Mesothelial cell of epicardium (in vitro differentiated cells): ENCODE measurements at regions not wholly inside any gene's neighbourhood (a gene's known extent, or its start where the extent isn't known, plus 50 kb on each side); places are given as distances from the start of the nearest gene placed in this dataset.

Experiments
- DNase-seq, 2 experiments: peaks; one replicate each; pipeline ENCODE4 v3.0.0; 2021; ENCODE audit warnings: low spot score in 2 of 2; ENCODE audit not compliant: unreplicated experiment in 2 of 2
- H3K27ac Mint-ChIP-seq: 2 replicates; pipeline ENCODE4 v1.8.0; 2021; ENCODE audit warnings: mixed read lengths
- H3K27me3 Mint-ChIP-seq: 2 replicates; pipeline ENCODE4 v1.8.0; 2021; ENCODE audit warnings: low read depth, mixed read lengths
- H3K36me3 Mint-ChIP-seq: 2 replicates; pipeline ENCODE4 v1.8.0; 2021; ENCODE audit warnings: mixed read lengths
- H3K4me1 Mint-ChIP-seq: 2 replicates; pipeline ENCODE4 v1.8.0; 2021; ENCODE audit warnings: mixed read lengths
- H3K4me3 Mint-ChIP-seq: 2 replicates; pipeline ENCODE4 v1.8.0; 2021; ENCODE audit warnings: mild to moderate bottlenecking, moderate library complexity, mixed read lengths
- H3K9me3 Mint-ChIP-seq: 2 replicates; pipeline ENCODE4 v1.8.0; 2021; ENCODE audit warnings: mixed read lengths
- CTCF ChIP-seq: fragments of 200-600 bp; sonication (generic); IDR thresholded peaks from one replicate; pipeline ENCODE4 v1.5.0; 2021; ENCODE audit warnings: antibody characterized with exemption; ENCODE audit not compliant: unreplicated experiment

GRCh38 chr7:156493942-156494341 is 146.6 kb upstream of the RNF32 start:
- Mint-ChIP-seq H3K9me3 (no peaks in the 10 kb centered on the region), H3K36me3 (no peaks in the 10 kb centered on the region), H3K27me3 (peaks cover 16% of the 10 kb centered on the region), H3K27ac (no peak overlapping the region), H3K4me1 (peaks cover 19% of the 10 kb centered on the region), H3K4me3 (no peak overlapping the region)
- no peak for TF ChIP-seq CTCF
- DNase-seq, result no peak

DNA sequence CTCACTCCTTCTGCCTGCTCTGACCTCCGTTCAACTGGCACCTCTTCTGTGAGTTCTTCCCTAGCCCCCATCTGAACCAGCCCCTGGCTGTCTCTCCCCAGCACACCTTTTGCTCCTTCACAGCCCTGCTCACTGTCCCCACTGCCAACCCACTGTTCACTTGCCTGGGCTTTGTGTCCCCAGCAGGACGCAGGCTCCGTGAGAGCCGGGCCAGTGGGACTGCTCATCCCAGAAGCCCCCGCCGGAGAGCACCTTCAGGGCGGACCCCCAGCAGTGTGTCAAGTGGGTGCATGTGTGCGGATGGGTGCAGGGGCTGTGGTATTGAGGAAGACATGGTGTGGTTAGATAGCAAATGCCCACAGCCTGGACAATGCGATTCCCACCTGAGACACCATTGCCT is 148.4 kb upstream of the RNF32 start:
- TF ChIP-seq CTCF, result no peak
- peaks cover 19% of the 10 kb centered on the region for H3K27me3 Mint-ChIP-seq

DNA sequence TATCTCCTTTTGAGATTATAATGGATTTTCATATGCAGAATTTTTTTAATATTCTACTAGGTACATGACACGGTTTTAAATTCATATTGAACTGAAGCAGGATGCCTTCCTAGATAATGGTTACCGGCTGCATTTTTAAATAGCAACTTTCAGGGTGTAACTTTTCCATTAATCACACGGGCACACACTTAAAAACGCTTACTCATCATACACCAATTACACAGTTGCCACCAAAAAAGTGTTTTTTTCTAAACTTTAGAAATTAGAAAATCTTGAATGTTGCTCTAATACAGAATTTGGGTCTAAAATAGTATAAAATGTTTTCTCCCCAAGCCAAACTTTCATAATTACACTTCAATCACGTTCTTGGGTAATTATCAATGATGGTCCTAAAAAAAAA is 149.1 kb upstream of the RNF32 start:
- Mint-ChIP-seq H3K9me3 (no peaks in the 10 kb centered on the region), H3K27ac (no peak overlapping the region), H3K27me3 (peaks cover 19% of the 10 kb centered on the region), H3K4me1 (peaks cover 11% of the 10 kb centered on the region), H3K4me3 (no peak overlapping the region), H3K36me3 (no peaks in the 10 kb centered on the region)
- TF ChIP-seq CTCF, result no peak
- DNase-seq, result no peak

More for the DNA sequence above, 148.4 kb upstream of the RNF32 start:
- Mint-ChIP-seq H3K4me3 (no peak overlapping the region), H3K4me1 (peaks cover 18% of the 10 kb centered on the region), H3K36me3 (no peaks in the 10 kb centered on the region), H3K9me3 (no peaks in the 10 kb centered on the region), H3K27ac (no peak overlapping the region)
- no peak for DNase-seq

DNA sequence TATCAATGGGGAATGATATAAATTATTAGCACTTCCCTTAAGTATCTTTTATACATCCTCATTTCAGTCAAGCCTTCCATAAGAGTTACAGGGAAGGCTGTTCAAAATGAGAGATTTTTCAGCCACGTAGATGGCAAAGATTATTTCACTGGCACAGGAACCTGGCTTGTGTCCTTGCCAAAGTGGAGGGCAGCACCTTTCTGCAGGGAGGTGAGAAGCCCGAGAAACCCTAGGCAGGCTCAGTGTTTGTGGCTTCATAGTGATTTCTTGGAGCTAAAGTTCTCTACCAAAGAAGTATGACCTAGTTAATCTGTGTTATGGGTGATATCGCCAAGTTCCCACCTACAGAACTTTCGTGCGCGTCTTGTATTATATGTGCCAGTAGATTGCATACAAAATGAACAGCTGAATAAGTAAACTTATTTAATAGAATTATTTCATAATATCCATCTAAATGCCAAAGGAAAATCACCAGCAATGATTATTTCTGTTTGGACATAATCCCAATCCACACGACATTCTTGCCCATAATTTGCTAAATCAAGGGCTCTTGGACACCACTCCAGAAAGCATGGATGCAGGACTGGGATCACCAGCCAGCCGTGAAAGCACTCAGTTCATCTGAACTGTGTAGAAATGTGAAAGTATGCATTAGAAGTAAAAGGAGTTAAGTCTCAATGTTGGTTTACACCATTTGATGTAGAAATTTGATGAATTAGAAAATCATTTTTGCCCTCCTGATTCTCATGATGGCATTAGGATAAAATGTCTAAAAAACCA is 150.4 kb upstream of the RNF32 start:
- Mint-ChIP-seq H3K4me3 (no peak overlapping the region), H3K4me1 (no peaks in the 10 kb centered on the region), H3K27ac (no peak overlapping the region), H3K9me3 (no peaks in the 10 kb centered on the region), H3K27me3 (peaks cover 24% of the 10 kb centered on the region), H3K36me3 (no peaks in the 10 kb centered on the region)
- no peak for DNase-seq
- TF ChIP-seq CTCF, result no peak

DNA sequence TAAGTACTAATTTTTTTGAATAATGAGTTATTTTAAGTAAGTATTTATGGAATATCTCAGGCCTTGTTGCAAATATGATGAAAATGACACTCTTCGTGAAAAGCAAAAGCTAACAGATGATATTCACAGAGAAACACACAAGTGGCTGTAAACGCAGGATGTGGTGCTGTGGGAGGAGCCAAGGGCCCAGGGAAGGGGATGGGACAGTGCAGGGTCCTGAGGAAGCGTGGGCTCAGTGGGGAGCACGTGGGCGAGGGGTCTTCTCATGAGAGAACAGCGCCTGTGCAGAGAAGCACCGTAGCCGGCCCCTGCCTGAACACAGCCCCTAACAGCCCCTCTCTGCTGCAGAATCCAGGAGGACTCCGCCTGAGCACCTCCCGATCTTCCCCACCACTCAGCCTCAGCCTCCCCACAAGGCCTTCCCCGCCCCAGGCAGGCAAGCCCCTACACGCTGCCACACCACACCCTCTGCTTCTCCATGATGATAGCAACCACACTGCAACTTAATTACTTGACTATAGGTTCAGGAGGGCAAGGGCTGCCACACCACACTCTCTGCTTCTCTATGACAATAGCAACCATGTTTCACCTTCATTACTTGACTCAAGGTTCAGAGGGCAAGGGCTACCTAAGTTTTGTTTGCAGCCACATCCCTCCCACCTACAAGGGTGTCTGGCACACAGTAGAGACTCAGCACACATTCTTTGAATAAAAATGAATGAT is 152.6 kb upstream of the RNF32 start:
- Mint-ChIP-seq H3K27ac (no peak overlapping the region), H3K9me3 (no peaks in the 10 kb centered on the region), H3K27me3 (peaks cover 40% of the 10 kb centered on the region), H3K4me1 (no peaks in the 10 kb centered on the region), H3K36me3 (no peaks in the 10 kb centered on the region), H3K4me3 (no peak overlapping the region)
- no peak for TF ChIP-seq CTCF
- DNase-seq, result no peak
